HG03064 (cell line): ENCODE measurements at regions not wholly inside any gene's neighbourhood (a gene's known extent, or its start where the extent isn't known, plus 50 kb on each side); places are given as distances from the start of the nearest gene placed in this dataset.

ENCODE experiments used
- ATAC-seq: cut with Tn5 transposase; IDR thresholded peaks from one replicate; pipeline ENCODE4 v1.9.1; 2021; ENCODE audit warnings: low read depth; ENCODE audit not compliant: unreplicated experiment

GRCh38 chr7:3250725-3251124 is 50.3 kb upstream of the SDK1 start:
- ATAC-seq = no peak
